GM12892 (cell line): ENCODE measurements at regions not wholly inside any gene's neighbourhood (a gene's known extent, or its start where the extent isn't known, plus 50 kb on each side); places are given as distances from the start of the nearest gene placed in this dataset.

Experiments used
- POLR2A ChIP-seq: IDR thresholded peaks from 2 replicates; pipeline ENCODE4 v1.6.1; 2011; ENCODE audit warnings: low read depth, low read length, control low read depth
- POLR2AphosphoS5 ChIP-seq: IDR thresholded peaks from 2 replicates; pipeline ENCODE4 v1.6.1; 2011; ENCODE audit warnings: low read depth, low read length, control low read depth
- TAF1 ChIP-seq: IDR thresholded peaks from 2 replicates; pipeline ENCODE4 v1.6.1; 2011; ENCODE audit warnings: low read depth, mild to moderate bottlenecking, control low read depth, low read length, borderline replicate concordance

DNA sequence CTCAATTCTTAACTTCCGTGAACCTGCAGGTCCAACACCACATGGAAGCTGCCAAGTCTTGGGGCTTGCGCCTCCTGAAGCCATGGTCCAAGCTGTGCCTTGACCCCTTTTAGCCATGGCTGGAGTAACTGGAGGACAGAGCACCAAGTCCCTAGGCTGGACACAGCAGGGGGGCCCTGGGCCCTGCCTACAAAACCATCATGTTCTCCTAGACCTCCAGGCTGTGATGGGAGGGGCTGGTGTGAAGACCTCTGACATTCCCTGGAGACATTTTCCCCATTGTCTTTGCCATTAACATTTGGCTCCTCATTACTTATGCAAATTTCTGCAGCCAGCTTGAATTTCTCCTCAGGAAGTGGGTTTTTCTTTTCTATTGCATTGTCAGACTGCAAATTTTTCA, 570.1 kb downstream of the FSCB start:
- TF ChIP-seq POLR2AphosphoS5 = no peak
- no peak for TF ChIP-seq POLR2A
- no peak for TF ChIP-seq TAF1
